GM23338 (cell line): ENCODE measurements at regions not wholly inside any gene's neighbourhood (a gene's known extent, or its start where the extent isn't known, plus 50 kb on each side); places are given as distances from the start of the nearest gene placed in this dataset.

ENCODE experiments used
- ATAC-seq: fragments of 200-7000 bp; cut with Tn5 transposase; 3 replicates; pipeline ENCODE4 v1.9.1; 2020
- DNase-seq: peaks from one replicate; pipeline ENCODE4 v3.0.0-alpha.2; 2015; ENCODE audit warnings: low spot score
- H2AFZ ChIP-seq: fragments of 200-600 bp; sonication (generic); 2 replicates; pipeline ENCODE4 v1.8.0; 2016; ENCODE audit warnings: antibody characterized with exemption, mild to moderate bottlenecking, moderate library complexity
- H3F3A ChIP-seq: fragments of 200-600 bp; sonication (generic); replicated peaks from 2 replicates; pipeline ENCODE4 v1.8.0; 2017; ENCODE audit warnings: antibody characterized with exemption, mixed run types, low read depth
- H3K27ac ChIP-seq: fragments of 200-600 bp; sonication (generic); 2 replicates; pipeline ENCODE4 v1.6.1; 2016; ENCODE audit warnings: low read depth
- H3K27me3 ChIP-seq: fragments of 200-600 bp; sonication (generic); 2 replicates; pipeline ENCODE4 v1.8.0; 2016; ENCODE audit warnings: mild to moderate bottlenecking, mixed run types, moderate library complexity; ENCODE audit not compliant: insufficient read depth
- H3K36me3 ChIP-seq: fragments of 200-600 bp; sonication (generic); 2 replicates; pipeline ENCODE4 v1.8.0; 2016; ENCODE audit warnings: mild to moderate bottlenecking; ENCODE audit not compliant: insufficient read depth
- H3K4me1 ChIP-seq: fragments of 200-600 bp; sonication (generic); 2 replicates; pipeline ENCODE4 v1.8.0; 2016; ENCODE audit warnings: mild to moderate bottlenecking, moderate library complexity; ENCODE audit not compliant: insufficient read depth
- H3K4me2 ChIP-seq: fragments of 200-600 bp; sonication (generic); 2 replicates; pipeline ENCODE4 v1.7.1; 2017; ENCODE audit warnings: mixed run types
- H3K4me3 ChIP-seq: fragments of 200-600 bp; sonication (generic); 2 replicates; pipeline ENCODE4 v1.6.1; 2016; ENCODE audit warnings: mixed run types
- H3K79me2 ChIP-seq: fragments of 200-600 bp; sonication (generic); replicated peaks from 2 replicates; pipeline ENCODE4 v1.8.0; 2017; ENCODE audit warnings: mild to moderate bottlenecking; ENCODE audit not compliant: insufficient read depth
- H3K9me2 ChIP-seq: fragments of 200-600 bp; sonication (generic); 2 replicates; pipeline ENCODE4 v1.8.0; 2017; ENCODE audit not compliant: insufficient read depth
- H4K20me1 ChIP-seq: fragments of 200-600 bp; sonication (generic); replicated peaks from 2 replicates; pipeline ENCODE4 v1.8.0; 2017; ENCODE audit warnings: mild to moderate bottlenecking; ENCODE audit not compliant: insufficient read depth
- H3K27ac Mint-ChIP-seq: 2 replicates; pipeline ENCODE4 v1.8.0; 2020; ENCODE audit warnings: inconsistent platforms, mild to moderate bottlenecking, moderate library complexity, mixed read lengths
- H3K27me3 Mint-ChIP-seq: 3 replicates; pipeline ENCODE4 v1.8.0; 2022; ENCODE audit warnings: low read depth, mild to moderate bottlenecking, moderate library complexity, mixed read lengths, inconsistent platforms; ENCODE audit not compliant: insufficient read depth, poor library complexity
- H3K36me3 Mint-ChIP-seq: 3 replicates; pipeline ENCODE4 v1.8.0; 2021; ENCODE audit warnings: low read depth, mild to moderate bottlenecking, inconsistent platforms, moderate library complexity, mixed read lengths
- H3K4me1 Mint-ChIP-seq: 3 replicates; pipeline ENCODE4 v1.8.0; 2020; ENCODE audit warnings: mild to moderate bottlenecking, inconsistent platforms, mixed read lengths
- H3K4me3 Mint-ChIP-seq: 3 replicates; pipeline ENCODE4 v1.8.0; 2021; ENCODE audit warnings: moderate library complexity, mild to moderate bottlenecking, inconsistent platforms, mixed read lengths
- H3K9me3 Mint-ChIP-seq: 3 replicates; pipeline ENCODE4 v1.8.0; 2020; ENCODE audit warnings: moderate library complexity, mild to moderate bottlenecking, inconsistent platforms, mixed read lengths
- EZH2 ChIP-seq: fragments of 200-600 bp; sonication (generic); IDR thresholded peaks from one replicate; pipeline ENCODE4 v1.8.0; 2017; ENCODE audit warnings: antibody characterized with exemption, mild to moderate bottlenecking, low read depth; ENCODE audit not compliant: unreplicated experiment
- EZH2phosphoT487 ChIP-seq: fragments of 200-600 bp; sonication (generic); IDR thresholded peaks from one replicate; pipeline ENCODE4 v1.8.1; 2018; ENCODE audit warnings: antibody characterized with exemption; ENCODE audit not compliant: unreplicated experiment
- JUNB ChIP-seq: IDR thresholded peaks from one replicate; pipeline ENCODE4 v1.6.1; 2016; ENCODE audit warnings: antibody characterized with exemption; ENCODE audit not compliant: unreplicated experiment
- NANOG ChIP-seq: IDR thresholded peaks from 2 replicates; pipeline ENCODE4 v1.6.1; 2016; ENCODE audit warnings: antibody characterized with exemption, borderline replicate concordance
- POLR2AphosphoS5 ChIP-seq: IDR thresholded peaks from 2 replicates; pipeline ENCODE4 v1.6.1; 2016; ENCODE audit warnings: antibody characterized with exemption, low read depth
- STAT1 ChIP-seq: IDR thresholded peaks from one replicate; pipeline ENCODE4 v1.6.1; 2016; ENCODE audit warnings: antibody characterized with exemption; ENCODE audit not compliant: unreplicated experiment
- ZNF114 ChIP-seq: fragments of 250-450 bp; sonication (Bioruptor Pico); IDR thresholded peaks from 2 replicates; pipeline ENCODE4 v1.5.0; 2020; ENCODE audit warnings: mild to moderate bottlenecking, moderate library complexity
- TF ChIP-seq, protein P1 (sequence below), 2 experiments: fragments of 200-600 bp in 1 of 2; sonication (generic) in 1 of 2; conservative IDR thresholded peaks; 2 replicates each; pipeline versions ENCODE4 v1.5.1 to v1.6.1; 2016 to 2017; ENCODE audit warnings: antibody characterized with exemption in 2 of 2, low read depth in 2 of 2, mild to moderate bottlenecking in 2 of 2, moderate library complexity in 1 of 2
- TF ChIP-seq, protein P2 (sequence below): IDR thresholded peaks from one replicate; pipeline ENCODE4 v1.6.1; 2018; ENCODE audit warnings: antibody characterized with exemption; ENCODE audit not compliant: unreplicated experiment

DNA sequence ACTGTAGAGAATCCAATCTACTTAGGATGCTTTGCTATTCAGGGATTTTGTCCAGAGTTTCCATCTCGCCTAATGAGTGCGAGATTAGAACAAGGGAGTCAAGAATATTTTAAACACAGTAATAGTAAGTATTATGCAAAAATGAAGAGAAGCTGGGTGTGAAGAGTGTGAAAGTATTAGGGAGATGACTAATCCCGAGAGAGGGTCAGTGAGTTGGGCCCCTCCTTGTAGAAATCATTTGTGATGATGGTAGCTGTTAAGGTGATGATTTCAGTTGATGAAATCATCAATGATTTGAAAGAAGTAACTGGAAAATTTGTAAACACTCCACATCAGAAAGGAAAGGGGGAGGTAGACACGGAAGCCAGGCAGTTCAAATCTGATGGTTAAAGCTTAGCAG lies 478.9 kb upstream of the MGAT4C start (continued):
- TF ChIP-seq, protein P1, sequence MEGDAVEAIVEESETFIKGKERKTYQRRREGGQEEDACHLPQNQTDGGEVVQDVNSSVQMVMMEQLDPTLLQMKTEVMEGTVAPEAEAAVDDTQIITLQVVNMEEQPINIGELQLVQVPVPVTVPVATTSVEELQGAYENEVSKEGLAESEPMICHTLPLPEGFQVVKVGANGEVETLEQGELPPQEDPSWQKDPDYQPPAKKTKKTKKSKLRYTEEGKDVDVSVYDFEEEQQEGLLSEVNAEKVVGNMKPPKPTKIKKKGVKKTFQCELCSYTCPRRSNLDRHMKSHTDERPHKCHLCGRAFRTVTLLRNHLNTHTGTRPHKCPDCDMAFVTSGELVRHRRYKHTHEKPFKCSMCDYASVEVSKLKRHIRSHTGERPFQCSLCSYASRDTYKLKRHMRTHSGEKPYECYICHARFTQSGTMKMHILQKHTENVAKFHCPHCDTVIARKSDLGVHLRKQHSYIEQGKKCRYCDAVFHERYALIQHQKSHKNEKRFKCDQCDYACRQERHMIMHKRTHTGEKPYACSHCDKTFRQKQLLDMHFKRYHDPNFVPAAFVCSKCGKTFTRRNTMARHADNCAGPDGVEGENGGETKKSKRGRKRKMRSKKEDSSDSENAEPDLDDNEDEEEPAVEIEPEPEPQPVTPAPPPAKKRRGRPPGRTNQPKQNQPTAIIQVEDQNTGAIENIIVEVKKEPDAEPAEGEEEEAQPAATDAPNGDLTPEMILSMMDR (conservative IDR thresholded peaks at IDR 0.05; ENCODE audit: low read depth in 2 of 2), result no peak
- no peak for TF ChIP-seq EZH2phosphoT487

DNA sequence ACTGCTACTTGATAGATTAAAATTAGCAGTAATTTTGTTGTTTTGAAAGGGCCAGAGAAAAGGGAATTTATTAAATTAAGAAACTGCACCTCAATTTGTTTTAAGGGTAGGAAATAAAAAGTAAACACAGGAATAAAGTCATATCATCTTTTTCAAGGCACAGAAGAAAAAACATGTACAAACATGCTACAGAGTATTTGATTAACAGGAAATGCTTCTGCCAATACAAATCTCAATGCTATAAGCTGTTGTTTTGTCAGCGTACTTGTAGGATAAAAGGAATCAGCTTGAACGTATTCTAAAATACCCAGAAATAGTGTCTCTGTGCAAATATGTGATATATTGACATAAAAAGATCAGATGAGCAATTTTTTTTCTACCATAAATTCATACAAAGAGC lies 474.0 kb upstream of the MGAT4C start:
- Histone ChIP-seq H2AFZ (no peak overlapping the region), H4K20me1 (no peaks in the 10 kb centered on the region), H3K4me2 (no peak overlapping the region), H3K9me2 (no peaks in the 10 kb centered on the region), H3K27me3 (no peaks in the 10 kb centered on the region), H3K4me1 (no peaks in the 10 kb centered on the region), H3K36me3 (no peaks in the 10 kb centered on the region), H3K27ac (no peak overlapping the region), H3K79me2 (no peaks in the 10 kb centered on the region), H3K4me3 (no peak overlapping the region), H3F3A (no peaks in the 10 kb centered on the region)
- Mint-ChIP-seq H3K9me3 (peaks cover 3% of the 10 kb centered on the region; the same call in 1 of the 3 replicates), H3K27me3 (no peaks in the 10 kb centered on the region), H3K4me3 (no peak overlapping the region), H3K27ac (no peak overlapping the region), H3K36me3 (no peaks in the 10 kb centered on the region), H3K4me1 (no peaks in the 10 kb centered on the region)
- TF ChIP-seq EZH2 (no peak), STAT1 (no peak), ZNF114 (CRISPR knock-in tag) (no peak), JUNB (no peak)
- TF ChIP-seq, protein P2, sequence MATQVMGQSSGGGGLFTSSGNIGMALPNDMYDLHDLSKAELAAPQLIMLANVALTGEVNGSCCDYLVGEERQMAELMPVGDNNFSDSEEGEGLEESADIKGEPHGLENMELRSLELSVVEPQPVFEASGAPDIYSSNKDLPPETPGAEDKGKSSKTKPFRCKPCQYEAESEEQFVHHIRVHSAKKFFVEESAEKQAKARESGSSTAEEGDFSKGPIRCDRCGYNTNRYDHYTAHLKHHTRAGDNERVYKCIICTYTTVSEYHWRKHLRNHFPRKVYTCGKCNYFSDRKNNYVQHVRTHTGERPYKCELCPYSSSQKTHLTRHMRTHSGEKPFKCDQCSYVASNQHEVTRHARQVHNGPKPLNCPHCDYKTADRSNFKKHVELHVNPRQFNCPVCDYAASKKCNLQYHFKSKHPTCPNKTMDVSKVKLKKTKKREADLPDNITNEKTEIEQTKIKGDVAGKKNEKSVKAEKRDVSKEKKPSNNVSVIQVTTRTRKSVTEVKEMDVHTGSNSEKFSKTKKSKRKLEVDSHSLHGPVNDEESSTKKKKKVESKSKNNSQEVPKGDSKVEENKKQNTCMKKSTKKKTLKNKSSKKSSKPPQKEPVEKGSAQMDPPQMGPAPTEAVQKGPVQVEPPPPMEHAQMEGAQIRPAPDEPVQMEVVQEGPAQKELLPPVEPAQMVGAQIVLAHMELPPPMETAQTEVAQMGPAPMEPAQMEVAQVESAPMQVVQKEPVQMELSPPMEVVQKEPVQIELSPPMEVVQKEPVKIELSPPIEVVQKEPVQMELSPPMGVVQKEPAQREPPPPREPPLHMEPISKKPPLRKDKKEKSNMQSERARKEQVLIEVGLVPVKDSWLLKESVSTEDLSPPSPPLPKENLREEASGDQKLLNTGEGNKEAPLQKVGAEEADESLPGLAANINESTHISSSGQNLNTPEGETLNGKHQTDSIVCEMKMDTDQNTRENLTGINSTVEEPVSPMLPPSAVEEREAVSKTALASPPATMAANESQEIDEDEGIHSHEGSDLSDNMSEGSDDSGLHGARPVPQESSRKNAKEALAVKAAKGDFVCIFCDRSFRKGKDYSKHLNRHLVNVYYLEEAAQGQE, result no peak
- DNase-seq, result no peak
- ATAC-seq, result no peak

DNA sequence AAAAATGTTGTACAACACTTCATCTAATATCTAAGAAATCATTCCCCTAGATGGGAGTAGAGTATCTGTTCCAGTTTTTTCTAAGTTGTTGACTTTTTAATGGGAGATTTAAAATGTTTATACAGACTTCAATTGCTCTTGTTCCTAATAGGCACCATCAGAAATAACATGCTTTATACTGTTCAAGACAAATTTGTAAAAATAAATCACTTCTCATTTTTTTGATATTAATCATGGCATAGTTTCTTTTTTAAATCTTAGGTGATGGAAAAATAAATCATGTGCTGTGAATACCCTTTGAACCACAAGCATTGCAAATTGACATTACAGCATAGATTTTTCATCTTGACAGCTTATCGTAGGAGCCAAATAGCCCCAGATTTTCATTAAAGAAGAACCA lies 473.5 kb upstream of the MGAT4C start:
- H3K4me1 Mint-ChIP-seq, result no peaks in the 10 kb centered on the region
- DNase-seq, result no peak
- no peaks in the 10 kb centered on the region for H3K36me3 ChIP-seq

More for the DNA sequence above, 473.5 kb upstream of the MGAT4C start:
- no peak for ATAC-seq
- Mint-ChIP-seq H3K9me3 (peaks cover 3% of the 10 kb centered on the region; the same call in 1 of the 3 replicates), H3K4me3 (no peak overlapping the region), H3K27me3 (no peaks in the 10 kb centered on the region), H3K27ac (no peak overlapping the region), H3K36me3 (no peaks in the 10 kb centered on the region)
- Histone ChIP-seq H3K4me3 (no peak overlapping the region), H3K27ac (no peak overlapping the region), H3K4me2 (no peak overlapping the region), H3K27me3 (no peaks in the 10 kb centered on the region), H2AFZ (no peak overlapping the region), H3K79me2 (no peaks in the 10 kb centered on the region), H3K9me2 (no peaks in the 10 kb centered on the region), H3F3A (no peaks in the 10 kb centered on the region), H4K20me1 (no peaks in the 10 kb centered on the region), H3K4me1 (no peaks in the 10 kb centered on the region)
- no peak for TF ChIP-seq NANOG
- TF ChIP-seq JUNB, result no peak
- TF ChIP-seq, protein P2, result no peak
- no peak for TF ChIP-seq POLR2AphosphoS5
